ENCODE measurements at regions not wholly inside any gene's neighbourhood (a gene's known extent, or its start where the extent isn't known, plus 50 kb on each side); places are given as distances from the start of the nearest gene placed in this dataset.

- DNase-seq = no peak
These were observed 142.9 kb downstream of the RPIA start for GRCh38 chr2:88834376-88834775.

GRCh38 chr2:88834866-88835265 lies 143.4 kb downstream of the RPIA start:
- DNase-seq = no peak

GRCh38 chr2:88835726-88836125 lies 144.3 kb downstream of the RPIA start:
- no peak for DNase-seq

GRCh38 chr2:88836351-88836750 lies 144.9 kb downstream of the RPIA start:
- DNase-seq = no peak

- no peak for DNase-seq
These were observed 146.2 kb downstream of the RPIA start for GRCh38 chr2:88837511-88838160.

- DNase-seq = no peak
These were observed 146.7 kb downstream of the RPIA start for GRCh38 chr2:88838165-88838635.

GRCh38 chr2:88841224-88841929 lies 149.9 kb downstream of the RPIA start:
- DNase-seq = no peak

GRCh38 chr2:88842656-88843460 lies 151.4 kb downstream of the RPIA start:
- DNase-seq = no peak

GRCh38 chr2:88843651-88844050 lies 152.2 kb downstream of the RPIA start:
- DNase-seq = no peak

- DNase-seq = no peak
These were observed 153.5 kb downstream of the RPIA start for GRCh38 chr2:88844960-88845359.

GRCh38 chr2:88845772-88846661 lies 154.5 kb downstream of the RPIA start:
- DNase-seq = no peak

GRCh38 chr2:88852753-88853402 lies 161.4 kb downstream of the RPIA start:
- no peak for DNase-seq

- DNase-seq = no peak
These were observed 161.9 kb downstream of the RPIA start for GRCh38 chr2:88853403-88853790.

- no peak for DNase-seq
These were observed 163.1 kb downstream of the RPIA start for GRCh38 chr2:88854528-88854927.

GRCh38 chr2:88855620-88856408 lies 164.3 kb downstream of the RPIA start:
- no peak for DNase-seq

- DNase-seq = no peak
These were observed 165.1 kb downstream of the RPIA start for GRCh38 chr2:88856409-88857135.

- DNase-seq = no peak
These were observed 165.8 kb downstream of the RPIA start for GRCh38 chr2:88857274-88857741.

- no peak for DNase-seq
These were observed 166.5 kb downstream of the RPIA start for GRCh38 chr2:88857951-88858411.

GRCh38 chr2:88859461-88859860 lies 168.0 kb downstream of the RPIA start:
- no peak for DNase-seq

- DNase-seq = no peak
These were observed 169.1 kb downstream of the RPIA start for GRCh38 chr2:88860421-88861075.

Measured in NK-92 treated with Interleukin-12 subunit alpha and Interleukin-12 subunit beta, amount 100 ng/mL, for 24 hours (cell line).